H4 (cell line): ENCODE measurements at regions not wholly inside any gene's neighbourhood (a gene's known extent, or its start where the extent isn't known, plus 50 kb on each side); places are given as distances from the start of the nearest gene placed in this dataset.
"Not testable (repeated sequence)": the region's sequence is repeated elsewhere in the genome, so short reads cannot be mapped to it uniquely, and the experiment has no call there.

Source experiments
- DNase-seq: peaks from one replicate; pipeline ENCODE4 v3.0.0-alpha.2; 2015; ENCODE audit warnings: low spot score

DNA sequence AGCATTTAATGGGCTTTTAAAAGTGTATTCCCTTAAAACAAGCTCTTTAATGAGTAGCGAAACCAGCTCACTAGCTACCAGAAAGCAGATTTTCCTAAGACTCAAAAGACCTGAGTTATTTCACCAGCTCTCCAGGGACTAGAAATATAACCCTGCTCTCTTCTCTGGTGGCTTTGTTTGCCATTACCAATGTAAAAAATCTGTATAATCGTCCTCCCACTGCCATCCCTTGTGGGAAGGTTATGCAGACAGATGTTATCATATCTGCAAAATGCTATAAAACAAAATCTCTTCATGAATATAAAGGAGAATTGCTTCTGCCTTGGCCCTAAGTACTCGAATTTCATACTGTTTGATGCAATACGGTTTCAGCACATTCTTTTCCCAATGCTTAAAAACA is 335.2 kb downstream of the NUP35 start:
- DNase-seq, result no peak

DNA sequence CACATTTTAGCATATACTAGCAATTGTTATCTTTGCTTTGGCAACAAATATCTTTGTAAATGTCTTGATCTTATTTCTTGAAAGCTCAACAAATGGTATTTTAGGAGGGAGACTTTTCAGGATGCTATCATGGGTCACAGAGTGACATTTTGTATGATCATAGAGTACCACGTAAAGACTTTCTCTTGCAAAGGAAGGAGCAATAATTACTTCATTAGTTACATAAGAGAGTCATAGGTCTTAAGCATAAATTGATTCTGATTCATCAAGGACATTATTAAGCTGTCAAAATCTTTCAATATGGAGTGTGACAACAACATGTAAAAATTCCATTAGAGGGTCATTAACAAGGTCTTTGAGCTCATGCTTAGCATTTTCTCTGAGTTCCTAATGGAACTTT is 339.6 kb downstream of the NUP35 start:
- DNase-seq, result no peak

DNA sequence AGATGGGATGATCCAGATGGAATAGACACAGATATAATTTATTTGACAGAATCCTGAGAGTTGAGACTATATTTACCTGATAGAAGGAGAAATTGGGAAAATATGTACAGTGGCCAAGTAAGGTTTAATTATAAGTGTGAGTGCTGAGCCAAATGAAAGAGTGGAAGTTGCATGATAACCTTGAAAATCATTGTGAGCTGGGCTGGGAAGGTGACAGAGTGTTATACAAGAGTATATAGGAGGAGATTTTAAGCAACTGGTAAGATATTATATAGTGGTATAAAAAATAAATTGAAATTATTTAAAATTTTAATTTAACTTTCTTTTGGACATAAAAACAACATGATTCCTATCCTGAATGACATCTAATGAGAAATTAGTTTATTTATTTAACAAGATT is 340.8 kb downstream of the NUP35 start:
- DNase-seq, result no peak

DNA sequence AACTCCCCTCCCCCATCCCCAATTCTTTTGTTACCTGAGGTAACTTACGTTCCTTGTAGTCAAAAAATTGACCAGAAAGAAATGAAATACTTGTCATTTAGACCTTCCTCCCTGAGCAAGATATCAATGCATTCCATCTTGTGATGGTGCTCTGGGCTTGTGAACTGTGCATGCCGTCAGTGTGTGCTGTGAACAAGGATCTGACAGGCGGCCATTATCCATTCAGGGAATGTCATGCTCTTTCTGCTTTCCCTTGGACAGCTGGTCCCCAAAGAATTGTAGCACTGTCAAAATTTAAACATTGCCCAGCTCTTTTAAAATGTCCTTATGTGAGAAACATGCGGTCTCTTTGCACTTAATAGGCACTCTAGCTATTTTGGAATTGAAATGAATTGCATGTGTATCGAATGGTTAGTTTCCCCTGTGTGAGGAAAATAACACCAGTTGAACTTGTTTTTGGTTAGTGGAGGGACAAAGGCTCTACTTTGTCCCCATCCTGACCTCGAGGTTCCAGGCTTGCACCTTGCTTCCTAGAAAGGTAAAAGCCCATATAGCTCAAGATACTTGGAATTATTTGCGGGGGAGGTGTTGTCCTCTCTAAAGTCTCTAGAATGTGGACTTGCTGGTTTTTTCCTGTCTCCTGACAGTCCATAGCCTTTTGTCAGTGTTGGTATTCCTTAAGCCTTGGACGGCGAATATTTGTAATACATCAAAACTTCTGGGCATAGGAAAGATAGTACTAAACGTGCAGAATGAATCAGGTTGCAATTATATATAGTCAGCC is 350.9 kb downstream of the NUP35 start:
- DNase-seq, result no peak

DNA sequence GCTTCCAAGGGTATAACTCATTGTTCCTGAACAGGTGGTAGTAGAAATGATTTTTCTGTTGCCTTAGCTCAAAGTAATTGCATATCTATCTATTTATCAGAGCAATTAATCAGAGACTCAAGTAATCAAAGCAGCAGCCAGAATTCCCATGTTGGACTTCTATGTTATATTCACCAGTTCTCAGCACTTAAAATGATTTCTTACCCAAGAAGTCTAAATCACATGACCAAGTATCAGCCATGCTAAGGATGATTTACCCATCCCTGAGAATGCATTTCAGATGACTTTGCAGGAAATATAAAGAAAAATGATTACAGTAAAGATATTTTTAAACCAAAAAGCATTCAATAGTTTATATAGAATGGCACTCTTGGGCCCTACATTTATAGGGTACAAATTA is 352.2 kb downstream of the NUP35 start:
- no peak for DNase-seq

DNA sequence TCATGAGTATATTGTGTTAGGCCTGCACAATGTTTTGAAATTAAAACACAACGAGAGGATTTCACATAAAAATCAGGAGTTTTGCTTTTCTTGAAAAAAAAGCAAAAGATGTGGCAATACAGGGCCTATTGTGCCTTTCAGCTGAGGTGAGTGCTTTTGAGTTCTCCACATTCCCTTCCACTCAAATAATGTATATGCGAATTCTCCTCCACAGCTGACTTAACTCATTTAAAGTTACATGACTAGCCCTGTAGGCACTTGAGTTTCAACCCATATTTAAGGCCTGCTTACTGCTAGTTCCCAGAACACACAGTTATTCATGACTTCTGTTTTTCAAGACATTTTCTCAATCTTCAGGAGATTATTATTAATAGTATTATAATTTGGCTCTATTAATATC is 353.1 kb downstream of the NUP35 start:
- no peak for DNase-seq

DNA sequence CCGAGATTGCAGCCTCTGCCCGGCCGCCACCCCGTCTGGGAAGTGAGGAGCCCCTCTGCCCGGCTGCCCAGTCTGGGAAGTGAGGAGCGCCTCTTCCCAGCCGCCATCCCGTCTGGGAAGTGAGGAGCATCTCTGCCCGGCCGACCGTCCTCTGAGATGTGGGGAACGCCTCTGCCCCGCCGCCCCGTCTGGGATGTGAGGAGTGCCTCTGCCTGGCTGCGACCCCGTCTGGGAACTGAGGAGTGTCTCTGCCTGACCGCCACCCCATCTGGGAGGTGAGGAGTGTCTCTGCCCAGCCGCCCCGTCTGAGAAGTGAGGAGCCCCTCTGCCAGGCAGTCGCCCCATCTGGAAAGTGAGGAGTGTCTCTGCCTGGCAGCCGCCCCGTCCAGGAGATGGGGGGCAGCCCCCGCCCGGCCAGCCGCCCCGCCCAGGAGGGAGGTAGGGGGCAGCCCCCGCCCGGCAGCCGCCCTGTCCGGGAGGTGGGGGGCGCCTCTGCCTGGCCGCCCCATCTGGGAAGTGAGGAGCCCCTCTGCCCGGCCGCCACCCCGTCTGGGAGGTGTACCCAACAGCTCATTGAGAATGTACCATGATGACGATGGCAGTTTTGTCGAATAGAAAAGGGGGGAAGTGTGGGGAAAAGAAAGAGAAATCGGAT is 354.8 kb downstream of the NUP35 start:
- not testable (repeated sequence) for DNase-seq

DNA sequence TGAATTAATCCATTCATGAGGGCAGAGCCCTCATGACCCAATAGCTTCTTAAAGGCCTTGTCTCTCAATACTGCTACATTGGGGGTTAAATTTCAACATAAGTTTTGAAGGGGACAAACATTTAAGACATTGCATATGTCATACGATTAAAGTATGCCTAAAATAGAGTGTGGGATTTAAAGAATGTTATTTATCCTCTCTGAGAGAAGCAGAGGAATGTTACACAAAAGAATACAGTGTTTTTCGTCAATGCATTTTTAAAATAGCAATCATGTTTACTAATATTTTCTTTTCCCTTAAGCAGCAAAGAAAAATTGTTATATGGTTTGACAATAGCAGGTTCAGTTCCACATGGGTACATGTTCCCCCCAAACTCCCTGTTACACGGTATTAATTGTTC is 363.1 kb downstream of the NUP35 start:
- no peak for DNase-seq

DNA sequence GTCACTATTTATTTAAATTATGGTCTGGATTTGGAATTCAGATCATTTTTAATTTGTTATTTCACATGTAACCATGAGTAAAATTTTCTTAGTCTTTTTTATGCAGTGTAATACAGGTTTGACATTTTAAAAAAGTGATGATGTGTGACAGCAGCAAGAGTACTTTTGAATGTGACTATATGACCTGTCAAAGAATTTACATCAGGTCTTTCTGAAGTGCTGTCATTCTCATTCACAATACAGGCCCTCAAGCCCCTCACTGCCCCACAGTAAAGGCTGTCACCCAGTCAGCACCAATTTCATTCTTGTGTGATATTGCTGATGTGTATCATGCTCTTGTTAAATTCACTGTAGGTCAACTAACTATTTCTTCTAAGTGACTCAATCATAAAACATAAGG is 364.2 kb downstream of the NUP35 start:
- no peak for DNase-seq

DNA sequence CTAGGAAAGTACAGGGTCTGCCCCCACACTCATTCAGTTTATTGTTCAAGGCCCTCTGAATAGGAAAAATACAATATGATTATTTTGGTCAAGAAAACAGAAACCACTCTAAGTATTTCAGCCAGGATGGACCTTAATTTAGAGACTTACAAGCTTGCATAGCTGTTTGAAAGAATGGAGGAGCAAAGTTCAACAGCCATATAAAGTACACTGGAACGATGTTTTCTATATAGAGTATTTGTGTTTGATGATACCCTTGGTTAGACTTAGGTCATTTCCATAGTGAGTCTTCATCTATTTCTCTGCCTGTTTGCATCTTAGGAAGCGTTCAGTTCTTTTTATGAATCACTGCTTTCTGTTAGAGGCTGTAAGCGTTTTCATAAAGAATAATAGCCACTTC is 366.2 kb downstream of the NUP35 start:
- DNase-seq, result no peak

DNA sequence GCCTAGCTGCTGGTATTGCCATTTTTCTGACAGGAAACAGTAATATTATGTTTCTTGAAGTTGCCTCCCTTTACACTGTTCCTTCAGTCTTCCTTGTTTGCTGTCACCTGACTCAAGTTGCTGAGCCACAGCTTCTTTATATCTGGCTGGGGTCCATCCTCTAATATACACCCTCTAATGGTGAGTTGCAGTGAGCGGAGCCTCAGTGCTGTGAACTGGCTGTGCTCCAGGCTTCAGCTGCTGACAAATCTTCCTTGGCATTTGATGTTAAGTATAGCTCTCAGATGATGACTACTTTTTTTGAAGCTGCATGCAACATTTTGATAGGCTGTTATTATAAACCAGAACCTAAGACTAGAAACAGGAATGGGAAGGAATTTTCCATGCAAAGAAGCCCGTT is 366.7 kb downstream of the NUP35 start:
- peak; percentile 41 for DNase-seq

DNA sequence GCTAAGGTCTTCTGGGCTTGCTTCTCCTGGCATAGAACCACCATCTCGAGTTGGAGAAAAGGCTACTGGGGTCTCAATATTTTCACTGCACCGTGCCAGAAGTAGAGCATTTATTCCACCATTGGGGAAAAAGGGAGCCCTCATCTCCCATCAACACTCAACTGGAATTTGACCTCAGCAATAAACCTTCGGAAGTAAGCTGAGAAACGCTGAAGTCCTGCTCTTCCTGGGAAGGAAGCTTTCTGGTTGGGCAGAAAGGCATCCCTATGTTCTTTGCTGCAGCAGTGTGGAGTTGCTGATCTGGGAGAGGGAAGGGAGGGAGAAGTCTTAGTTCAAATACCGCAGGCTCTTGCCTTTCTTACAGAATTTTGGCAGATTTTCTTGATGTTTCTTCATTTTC is 368.8 kb downstream of the NUP35 start:
- DNase-seq, result no peak

DNA sequence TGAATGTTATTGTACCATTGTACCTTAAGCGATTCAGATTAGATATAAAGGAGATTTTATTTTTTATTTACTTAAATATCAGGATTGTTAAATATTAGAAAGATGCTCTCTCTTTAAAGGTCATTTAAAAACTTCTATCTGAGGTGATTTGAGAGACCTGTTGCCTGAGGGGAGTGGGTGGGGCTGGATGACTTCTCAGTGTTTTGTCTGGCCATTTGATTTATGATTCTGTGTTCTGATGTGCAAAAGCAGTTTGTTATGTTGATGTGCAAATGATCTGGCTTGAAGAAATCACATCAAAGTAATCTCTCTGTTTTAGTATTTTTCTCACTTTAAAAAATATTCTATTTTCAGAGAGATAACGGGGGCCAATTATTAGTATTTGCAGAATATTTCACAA is 370.8 kb downstream of the NUP35 start:
- DNase-seq, result no peak

DNA sequence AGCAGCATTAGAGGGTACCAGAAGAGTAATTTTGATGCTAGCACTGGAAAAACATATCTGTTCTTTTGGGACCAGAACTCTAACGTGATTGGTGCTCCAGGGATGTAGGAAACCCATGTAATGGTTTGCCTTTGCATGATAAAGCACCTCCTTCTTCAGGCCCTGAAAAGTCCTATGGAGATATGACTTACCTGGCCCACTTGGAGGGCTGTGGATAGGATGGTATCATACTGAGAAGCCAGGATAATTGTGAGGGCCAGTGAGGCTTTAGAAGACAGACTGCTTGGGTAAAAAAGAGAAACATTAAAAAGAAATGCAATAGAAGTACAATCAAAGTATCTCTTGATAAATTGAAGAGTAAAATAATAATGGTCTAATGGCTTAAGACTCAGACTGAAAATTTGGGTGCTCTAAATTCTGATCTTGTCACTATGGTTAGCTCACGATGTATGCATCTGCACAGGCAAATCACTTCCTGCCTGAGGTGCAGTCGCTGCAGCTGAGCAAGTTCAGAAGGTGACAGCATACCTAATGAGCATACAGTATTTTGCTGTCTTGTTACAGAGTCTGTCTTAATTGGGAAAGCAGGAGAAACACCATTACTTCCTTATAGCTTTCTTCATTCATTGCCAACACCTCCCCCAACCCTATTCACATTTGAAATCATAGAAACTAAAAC is 371.5 kb downstream of the NUP35 start:
- no peak for DNase-seq

DNA sequence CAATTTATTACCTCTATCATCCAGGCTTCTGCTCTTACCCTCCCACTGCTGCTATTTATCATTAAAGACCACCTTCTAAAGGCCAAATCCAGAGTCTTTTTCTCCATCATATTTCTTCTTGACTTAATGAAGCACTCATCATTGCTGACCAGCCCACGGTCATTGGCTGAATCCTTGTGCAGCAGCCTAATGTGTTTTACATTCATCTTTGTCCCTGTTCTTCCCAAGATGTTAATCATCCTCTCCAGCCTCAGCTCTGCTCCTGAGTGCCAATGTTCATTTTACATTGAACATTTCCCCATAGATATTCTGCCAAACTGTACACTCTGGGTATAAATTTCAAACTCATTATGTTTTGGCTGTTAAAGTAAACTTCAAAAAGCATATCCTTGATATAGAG is 373.6 kb downstream of the NUP35 start:
- no peak for DNase-seq

DNA sequence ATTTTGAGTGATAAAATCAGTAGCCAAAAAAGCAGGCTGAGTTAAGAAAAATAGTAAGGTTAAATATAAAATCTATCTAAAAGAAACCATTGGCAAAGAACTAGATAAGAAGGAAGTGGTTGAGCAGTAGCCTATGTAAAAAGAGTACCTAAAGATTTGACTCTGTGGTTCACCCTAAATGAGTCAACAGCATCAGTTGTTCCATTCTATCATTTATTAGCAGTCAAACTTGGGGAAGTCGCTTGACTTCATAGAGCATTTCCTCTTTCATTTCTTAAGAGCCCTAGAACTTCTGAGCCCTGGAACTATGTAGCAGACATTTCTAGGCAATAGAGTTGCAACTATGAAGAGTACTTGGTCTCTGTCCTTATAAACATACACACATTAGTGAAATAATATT is 381.7 kb downstream of the NUP35 start:
- no peak for DNase-seq

DNA sequence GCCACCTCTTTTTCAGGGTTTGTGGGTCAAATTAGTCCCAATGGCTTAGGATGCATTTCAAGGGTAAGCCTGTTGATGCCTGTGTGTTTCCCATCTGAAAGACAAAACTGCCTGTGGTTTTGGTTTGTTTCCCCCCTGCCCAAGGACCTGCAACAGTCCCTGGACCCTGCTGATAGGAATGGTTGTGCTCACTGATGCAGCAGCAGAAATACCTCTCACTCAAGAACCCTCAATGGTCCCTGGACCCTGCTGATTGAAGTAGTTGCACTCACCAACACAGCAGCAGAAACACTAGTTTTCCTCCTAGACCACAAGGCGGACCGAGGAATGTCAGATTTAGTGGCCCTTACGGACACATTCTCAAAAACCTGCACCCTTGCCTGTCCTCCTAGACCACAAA is 386.9 kb downstream of the NUP35 start:
- DNase-seq, result no peak

DNA sequence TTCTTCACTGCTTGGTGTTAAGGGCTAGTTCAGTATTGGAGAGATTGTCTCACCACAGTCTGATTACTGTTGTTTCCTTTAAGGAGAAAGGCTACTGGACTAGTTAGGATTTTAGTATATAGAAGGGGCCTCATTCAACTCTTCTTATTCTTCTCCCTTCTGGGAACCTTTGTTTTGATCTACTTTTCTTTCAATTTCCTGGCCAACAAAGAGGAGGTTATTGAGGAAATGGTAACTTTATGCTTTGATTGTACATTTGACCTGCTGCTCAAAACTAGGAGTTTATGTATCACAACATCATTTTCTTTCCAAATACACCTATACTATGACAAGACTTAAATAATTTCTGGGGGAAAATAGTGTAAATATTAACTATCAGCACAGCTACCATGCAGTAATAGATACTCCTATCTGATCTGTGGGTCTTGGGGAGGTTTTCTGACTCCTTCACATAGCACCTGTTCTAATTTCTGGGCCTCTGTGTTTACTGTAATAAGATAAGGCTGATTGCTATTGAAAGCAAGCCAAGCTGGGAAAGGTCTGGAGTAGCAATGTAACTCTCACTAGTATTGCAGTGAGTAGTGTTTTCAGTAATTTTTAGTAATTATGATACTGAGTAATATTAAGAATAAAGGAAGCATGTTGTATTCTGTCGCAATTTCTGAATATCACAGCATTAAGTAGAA is 395.3 kb downstream of the NUP35 start:
- no peak for DNase-seq

DNA sequence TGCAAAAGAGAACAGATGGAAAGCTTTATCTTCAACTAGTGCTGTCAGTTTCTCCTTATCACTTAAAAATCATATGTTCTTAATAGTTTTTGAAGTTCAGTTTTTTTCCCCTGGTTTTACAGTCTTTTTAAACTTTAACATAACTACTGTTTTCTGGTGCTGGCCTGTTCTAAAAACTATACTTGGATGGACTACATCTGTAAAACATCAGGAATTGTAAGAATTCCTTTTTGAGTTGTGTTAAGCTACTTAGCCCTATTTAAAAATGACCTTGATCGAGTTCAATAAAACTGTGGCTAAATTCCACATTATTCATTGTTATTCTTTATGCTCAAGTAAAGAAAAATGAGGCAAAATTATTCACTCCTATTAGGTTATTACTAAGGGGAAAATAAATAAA is 397.7 kb downstream of the NUP35 start:
- DNase-seq, result no peak

DNA sequence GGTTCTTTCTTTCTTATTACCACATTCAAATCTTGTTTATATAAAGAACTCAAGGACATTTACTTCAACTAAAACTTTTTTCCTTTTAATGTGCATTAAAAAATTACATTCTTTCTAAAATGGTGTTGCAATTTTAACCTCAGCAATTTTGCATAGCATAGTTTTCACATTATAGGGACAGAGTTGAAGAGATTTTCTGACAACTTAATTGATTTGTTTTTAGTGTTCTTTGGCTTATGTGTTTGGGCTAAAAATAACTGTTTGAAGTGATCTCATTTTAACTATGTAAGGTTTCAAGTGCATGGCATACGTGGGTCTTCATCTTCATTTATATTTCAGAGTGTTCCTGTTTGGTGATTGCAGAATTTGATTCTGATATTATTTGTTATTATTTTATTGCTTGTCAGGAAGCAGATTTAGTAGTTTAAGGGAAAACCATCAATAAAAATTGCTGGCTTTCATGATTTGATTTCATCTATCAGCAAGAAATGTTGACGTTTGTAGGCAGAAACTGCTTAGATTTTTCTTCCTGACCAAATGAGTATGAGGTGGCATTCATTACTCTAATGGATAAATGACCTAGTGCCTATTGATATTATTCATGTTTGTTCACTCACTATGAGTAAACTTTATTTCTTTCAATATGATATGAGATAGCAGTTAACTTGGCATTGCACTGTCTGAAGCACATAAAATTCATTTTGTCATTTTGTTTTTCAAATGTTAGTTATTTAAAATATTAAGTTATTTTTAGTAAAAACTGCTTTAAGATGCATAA is 398.4 kb downstream of the NUP35 start:
- DNase-seq, result no peak

DNA sequence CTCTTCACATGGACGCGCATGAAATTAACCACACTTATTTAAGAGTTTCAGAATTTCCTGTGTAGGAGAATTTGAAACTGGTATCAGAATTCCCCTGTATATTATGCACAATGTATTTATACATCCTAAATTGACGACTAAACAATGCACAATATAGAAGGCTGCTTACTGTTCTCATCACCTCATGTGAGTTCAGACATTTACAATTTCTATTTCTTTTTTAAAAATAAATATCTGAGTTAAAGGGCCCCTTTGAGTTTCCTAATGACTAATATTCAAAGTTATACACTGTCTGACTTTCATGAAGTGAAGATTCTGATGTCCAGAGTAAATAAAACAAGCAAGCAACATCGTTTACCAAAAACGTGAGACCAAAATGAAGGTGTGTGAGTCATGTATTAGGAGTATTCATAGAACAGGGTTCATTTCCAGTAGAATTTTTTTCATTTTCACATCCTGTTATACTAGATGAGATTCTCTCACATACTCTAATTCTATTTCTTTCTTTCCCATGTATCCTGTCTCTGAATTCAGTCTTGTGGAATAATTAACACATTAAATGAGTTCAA is 406.2 kb downstream of the NUP35 start:
- DNase-seq, result no peak
